Caco-2 (cell line): ENCODE measurements at regions not wholly inside any gene's neighbourhood (a gene's known extent, or its start where the extent isn't known, plus 50 kb on each side); places are given as distances from the start of the nearest gene placed in this dataset.

Experiments
- BruUV-seq: library from RNA; stranded (reverse); fragments of 400-500 nt; replicated peaks from 2 replicates; lab custom pipeline; 2021; lab: Mats Ljungman, UMichigan
- CTCF ChIA-PET: fragments of 300-600 bp; sonication (Branson Sonifier 250); formaldehyde crosslinking; loops from one replicate; lab custom pipeline; 2022; ENCODE audit warnings: antibody characterized with exemption; lab: Charles Lee
- POLR2A ChIA-PET: fragments of 300-600 bp; sonication (Branson Sonifier 250); formaldehyde crosslinking; loops from one replicate; lab custom pipeline; 2022; ENCODE audit warnings: antibody characterized with exemption; lab: Charles Lee
- DNase-seq, 2 experiments: peaks; one replicate each; pipeline versions ENCODE4 v3.0.0 to v3.0.0-alpha.2; 2020 to 2022
- H3K27me3 ChIP-seq: replicated peaks from 2 replicates; pipeline ENCODE4 v1.6.0; 2011; ENCODE audit warnings: low read length; ENCODE audit not compliant: control insufficient read depth, insufficient read depth
- H3K36me3 ChIP-seq: 2 replicates; pipeline ENCODE4 v1.5.1; 2011; ENCODE audit warnings: low read length; ENCODE audit not compliant: control insufficient read depth, insufficient read depth
- H3K4me1 ChIP-seq: fragments of 250-450 bp; sonication (Bioruptor Pico); 2 replicates; pipeline ENCODE4 v1.5.1; 2020; ENCODE audit warnings: mild to moderate bottlenecking
- H3K4me3 ChIP-seq: 2 replicates; pipeline ENCODE4 v1.5.1; 2011; ENCODE audit warnings: low read depth, mild to moderate bottlenecking, control low read depth, low read length
- H3K9me3 ChIP-seq: fragments of 250-450 bp; sonication (Bioruptor Pico); 2 replicates; pipeline ENCODE4 v1.5.1; 2020; ENCODE audit warnings: mild to moderate bottlenecking, moderate library complexity
- H3K27ac Mint-ChIP-seq: one replicate; pipeline ENCODE4 v1.8.0; 2022; ENCODE audit warnings: mixed read lengths; ENCODE audit not compliant: unreplicated experiment
- H3K27me3 Mint-ChIP-seq: one replicate; pipeline ENCODE4 v1.8.0; 2022; ENCODE audit warnings: mixed read lengths; ENCODE audit not compliant: insufficient read depth, unreplicated experiment
- H3K36me3 Mint-ChIP-seq: one replicate; pipeline ENCODE4 v1.8.0; 2022; ENCODE audit warnings: mild to moderate bottlenecking, mixed read lengths; ENCODE audit not compliant: insufficient read depth, unreplicated experiment
- H3K4me1 Mint-ChIP-seq: one replicate; pipeline ENCODE4 v1.8.0; 2022; ENCODE audit warnings: low read depth, mixed read lengths; ENCODE audit not compliant: unreplicated experiment
- H3K4me3 Mint-ChIP-seq: one replicate; pipeline ENCODE4 v1.8.0; 2022; ENCODE audit warnings: mild to moderate bottlenecking, moderate library complexity, mixed read lengths; ENCODE audit not compliant: unreplicated experiment
- H3K9me3 Mint-ChIP-seq: one replicate; pipeline ENCODE4 v1.8.0; 2022; ENCODE audit warnings: mixed read lengths; ENCODE audit not compliant: unreplicated experiment
- CTCF ChIP-seq, 2 experiments: fragments of 200-600 bp in 1 of 2; IDR thresholded peaks; 1 replicate in 1 of 2; 2 replicates in 1 of 2; pipeline versions ENCODE4 v1.5.1 to v1.8.0; 2011 to 2022; ENCODE audit warnings: antibody characterized with exemption in 1 of 2, control low read depth in 1 of 2, inconsistent platforms in 1 of 2, low read depth in 1 of 2, low read length in 1 of 2, mild to moderate bottlenecking in 1 of 2, moderate library complexity in 1 of 2; ENCODE audit not compliant: insufficient read depth in 1 of 2, severe bottlenecking in 1 of 2, unreplicated experiment in 1 of 2
- intact Hi-C: fragments of 100-400 bp; cut with micrococcal nuclease; formaldehyde crosslinking; loops from one replicate; pipeline ENCODE4 v1.10.0; 2022; ENCODE audit not compliant: unreplicated experiment

- peaks cover 7% of the 10 kb centered on the region for H3K4me1 Mint-ChIP-seq
- no peak overlapping the region for H3K4me3 ChIP-seq
- H3K27ac Mint-ChIP-seq = no peak overlapping the region
- ChIA-PET POLR2A (no interaction called here), CTCF (no interaction called here)
- peaks cover 12% of the 10 kb centered on the region for H3K4me1 ChIP-seq
- DNase-seq = no peak
- H3K9me3 Mint-ChIP-seq = no peaks in the 10 kb centered on the region
- H3K4me3 Mint-ChIP-seq = no peak overlapping the region
- no peaks in the 10 kb centered on the region for H3K36me3 ChIP-seq
- intact Hi-C loops = no loop called here
- H3K36me3 Mint-ChIP-seq = peaks cover 8% of the 10 kb centered on the region
- H3K27me3 ChIP-seq = no peaks in the 10 kb centered on the region
- no peaks in the 10 kb centered on the region for H3K9me3 ChIP-seq
- no TSS peak for BruUV-seq
- TF ChIP-seq CTCF (IDR thresholded peaks at IDR 0.05; ENCODE audit: insufficient read depth in 1 of 2, low read depth in 1 of 2, low read length in 1 of 2, severe bottlenecking in 1 of 2, unreplicated experiment in 1 of 2) = no peak
- no peaks in the 10 kb centered on the region for H3K27me3 Mint-ChIP-seq
Observed at GRCh38 chr2:196322973-196323810, 151.8 kb upstream of the STK17B start.

- no peaks in the 10 kb centered on the region for H3K36me3 ChIP-seq
- intact Hi-C loops = no loop called here
- H3K27me3 Mint-ChIP-seq = no peaks in the 10 kb centered on the region
- DNase-seq = no peak
- no peaks in the 10 kb centered on the region for H3K9me3 Mint-ChIP-seq
- H3K4me3 Mint-ChIP-seq = no peak overlapping the region
- ChIA-PET POLR2A (no interaction called here), CTCF (no interaction called here)
- no peak for TF ChIP-seq CTCF (IDR thresholded peaks at IDR 0.05; ENCODE audit: insufficient read depth in 1 of 2, low read depth in 1 of 2, low read length in 1 of 2, severe bottlenecking in 1 of 2, unreplicated experiment in 1 of 2)
- H3K36me3 Mint-ChIP-seq = no peaks in the 10 kb centered on the region
- no peaks in the 10 kb centered on the region for H3K27me3 ChIP-seq
- no peaks in the 10 kb centered on the region for H3K9me3 ChIP-seq
- BruUV-seq = no TSS peak
- H3K4me3 ChIP-seq = no peak overlapping the region
- peaks cover 12% of the 10 kb centered on the region for H3K4me1 ChIP-seq
- peaks cover 7% of the 10 kb centered on the region for H3K4me1 Mint-ChIP-seq
- peak overlapping the region; percentile 6 for H3K27ac Mint-ChIP-seq
Observed at GRCh38 chr2:196324211-196324610, 152.8 kb upstream of the STK17B start.

GRCh38 chr2:196328088-196328680, 156.8 kb upstream of the STK17B start:
- H3K27ac Mint-ChIP-seq = no peak overlapping the region
- POLR2A ChIA-PET = interaction anchor here (0.6 kb wide), 1 partner anchor 113 kb away, joined by 3 read pairs; no protein-coding TSS in a partner anchor
- intact Hi-C loops = no loop called here

More at GRCh38 chr2:196328088-196328680, 156.8 kb upstream of the STK17B start:
- H3K4me3 ChIP-seq = no peak overlapping the region
- Mint-ChIP-seq H3K4me3 (no peak overlapping the region), H3K36me3 (no peaks in the 10 kb centered on the region), H3K27me3 (no peaks in the 10 kb centered on the region), H3K9me3 (no peaks in the 10 kb centered on the region), H3K4me1 (peaks cover 18% of the 10 kb centered on the region)
- no peaks in the 10 kb centered on the region for H3K9me3 ChIP-seq
- BruUV-seq = no TSS peak
- TF ChIP-seq CTCF (IDR thresholded peaks at IDR 0.05; ENCODE audit: insufficient read depth in 1 of 2, low read depth in 1 of 2, low read length in 1 of 2, severe bottlenecking in 1 of 2, unreplicated experiment in 1 of 2) = no peak
- H3K4me1 ChIP-seq = peaks cover 21% of the 10 kb centered on the region
- no peaks in the 10 kb centered on the region for H3K36me3 ChIP-seq
- DNase-seq = no peak
- CTCF ChIA-PET = no interaction called here
- H3K27me3 ChIP-seq = no peaks in the 10 kb centered on the region
